Stomach (tissue), 4 donors: ENCODE measurements at regions not wholly inside any gene's neighbourhood (a gene's known extent, or its start where the extent isn't known, plus 50 kb on each side); places are given as distances from the start of the nearest gene placed in this dataset.

Source experiments
- EP300 ChIP-seq: sonication (generic); formaldehyde crosslinking; IDR thresholded peaks from one replicate; pipeline ENCODE4 v1.6.1; 2017; ENCODE audit warnings: antibody characterized with exemption
- POLR2A ChIP-seq, 4 donors: fragments of 450-650 bp; IDR thresholded peaks; one replicate each; pipeline ENCODE4 v1.6.1; 2016; ENCODE audit warnings: antibody characterized with exemption in 4 of 4, control low read depth in 2 of 4, mild to moderate bottlenecking in 1 of 4, moderate library complexity in 1 of 4
- POLR2AphosphoS5 ChIP-seq, 3 donors: sonication (generic); formaldehyde crosslinking; IDR thresholded peaks; one replicate each; pipeline ENCODE4 v1.6.1; 2016; ENCODE audit warnings: antibody characterized with exemption in 3 of 3
- TF ChIP-seq, protein P1 (sequence below), 7 experiments: fragments of 450-650 bp in 4 of 7; fragments of 200-600 bp in 3 of 7; sonication (generic) in 3 of 7; IDR thresholded peaks; one replicate each; pipeline ENCODE4 v1.5.1; 2016 to 2019; ENCODE audit warnings: antibody characterized with exemption in 7 of 7, control low read depth in 2 of 7, mild to moderate bottlenecking in 1 of 7

DNA sequence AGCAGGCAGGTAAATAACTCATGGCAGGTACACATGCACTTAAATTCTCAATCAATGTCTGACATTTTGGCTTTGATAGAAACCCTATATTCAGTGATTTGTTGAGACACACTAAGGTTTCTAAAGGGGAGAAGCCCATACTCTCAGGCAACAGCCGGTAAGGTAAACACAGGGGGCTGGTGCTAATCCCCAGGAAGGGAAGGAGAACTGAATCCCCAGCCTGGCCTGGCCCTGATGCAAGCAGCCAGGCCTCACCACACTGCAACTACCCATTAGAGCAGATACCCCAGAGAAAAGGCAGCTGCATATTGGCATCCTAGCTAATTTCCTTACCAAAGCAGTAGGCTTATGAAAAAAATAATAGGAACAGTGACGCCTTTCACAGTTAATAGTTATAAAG, 116.5 kb upstream of the LRRC7 start:
- TF ChIP-seq, protein P1, sequence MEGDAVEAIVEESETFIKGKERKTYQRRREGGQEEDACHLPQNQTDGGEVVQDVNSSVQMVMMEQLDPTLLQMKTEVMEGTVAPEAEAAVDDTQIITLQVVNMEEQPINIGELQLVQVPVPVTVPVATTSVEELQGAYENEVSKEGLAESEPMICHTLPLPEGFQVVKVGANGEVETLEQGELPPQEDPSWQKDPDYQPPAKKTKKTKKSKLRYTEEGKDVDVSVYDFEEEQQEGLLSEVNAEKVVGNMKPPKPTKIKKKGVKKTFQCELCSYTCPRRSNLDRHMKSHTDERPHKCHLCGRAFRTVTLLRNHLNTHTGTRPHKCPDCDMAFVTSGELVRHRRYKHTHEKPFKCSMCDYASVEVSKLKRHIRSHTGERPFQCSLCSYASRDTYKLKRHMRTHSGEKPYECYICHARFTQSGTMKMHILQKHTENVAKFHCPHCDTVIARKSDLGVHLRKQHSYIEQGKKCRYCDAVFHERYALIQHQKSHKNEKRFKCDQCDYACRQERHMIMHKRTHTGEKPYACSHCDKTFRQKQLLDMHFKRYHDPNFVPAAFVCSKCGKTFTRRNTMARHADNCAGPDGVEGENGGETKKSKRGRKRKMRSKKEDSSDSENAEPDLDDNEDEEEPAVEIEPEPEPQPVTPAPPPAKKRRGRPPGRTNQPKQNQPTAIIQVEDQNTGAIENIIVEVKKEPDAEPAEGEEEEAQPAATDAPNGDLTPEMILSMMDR (IDR thresholded peaks at IDR 0.05), result no peak
- TF ChIP-seq POLR2A (IDR thresholded peaks at IDR 0.05), result no peak
- TF ChIP-seq POLR2AphosphoS5 (IDR thresholded peaks at IDR 0.05), result no peak
- no peak for TF ChIP-seq EP300
